Kidney glomerular epithelial cell (primary cell): ENCODE measurements at regions not wholly inside any gene's neighbourhood (a gene's known extent, or its start where the extent isn't known, plus 50 kb on each side); places are given as distances from the start of the nearest gene placed in this dataset.

Experiments used
- DNase-seq: peaks from one replicate; lab custom pipeline; 2025; lab: John Stamatoyannopoulos, UW

GRCh38 chr13:63690672-63691071 lies 2275.0 kb upstream of the PCDH20 start:
- DNase-seq: no peak

GRCh38 chr13:63684822-63685221 lies 2269.2 kb upstream of the PCDH20 start:
- DNase-seq: no peak

GRCh38 chr13:63680704-63681103 lies 2265.1 kb upstream of the PCDH20 start:
- no peak for DNase-seq

GRCh38 chr13:63671296-63671695 lies 2255.6 kb upstream of the PCDH20 start:
- DNase-seq: no peak

GRCh38 chr13:63651394-63651793 lies 2235.7 kb upstream of the PCDH20 start:
- no peak for DNase-seq

GRCh38 chr13:63643543-63643942 lies 2227.9 kb upstream of the PCDH20 start:
- no peak for DNase-seq

GRCh38 chr13:63636316-63636993 lies 2220.8 kb upstream of the PCDH20 start:
- DNase-seq: peak; percentile 70

- DNase-seq: peak; percentile 2
Observed at GRCh38 chr13:63632321-63632720, 2216.7 kb upstream of the PCDH20 start.

GRCh38 chr13:63631006-63631405 lies 2215.4 kb upstream of the PCDH20 start:
- DNase-seq: peak; percentile 4

- peak; percentile 46 for DNase-seq
Observed at GRCh38 chr13:63629591-63629990, 2213.9 kb upstream of the PCDH20 start.

GRCh38 chr13:63628310-63628709 lies 2212.7 kb upstream of the PCDH20 start:
- DNase-seq: no peak

- no peak for DNase-seq
Observed at GRCh38 chr13:63625869-63626268, 2210.2 kb upstream of the PCDH20 start.

- DNase-seq: no peak
Observed at GRCh38 chr13:63614874-63615612, 2199.4 kb upstream of the PCDH20 start.

GRCh38 chr13:63607153-63607552 lies 2191.5 kb upstream of the PCDH20 start:
- no peak for DNase-seq

GRCh38 chr13:63605962-63606361 lies 2190.3 kb upstream of the PCDH20 start:
- no peak for DNase-seq

GRCh38 chr13:63605403-63605802 lies 2189.8 kb upstream of the PCDH20 start:
- no peak for DNase-seq

- no peak for DNase-seq
Observed at GRCh38 chr13:63595811-63596210, 2180.2 kb upstream of the PCDH20 start.

- no peak for DNase-seq
Observed at GRCh38 chr13:63586467-63586866, 2170.8 kb upstream of the PCDH20 start.

GRCh38 chr13:63578796-63579195 lies 2163.1 kb upstream of the PCDH20 start:
- DNase-seq: no peak

- DNase-seq: no peak
Observed at GRCh38 chr13:63567031-63567430, 2151.4 kb upstream of the PCDH20 start.

GRCh38 chr13:63554157-63554556 lies 2138.5 kb upstream of the PCDH20 start:
- no peak for DNase-seq

GRCh38 chr13:63551731-63552130 lies 2136.1 kb upstream of the PCDH20 start:
- DNase-seq: no peak

- no peak for DNase-seq
Observed at GRCh38 chr13:63546524-63546923, 2130.9 kb upstream of the PCDH20 start.

- DNase-seq: no peak
Observed at GRCh38 chr13:63542770-63543169, 2127.1 kb upstream of the PCDH20 start.
